Right hindlimb (tissue), 1 donor: ENCODE measurements at regions not wholly inside any gene's neighbourhood (a gene's known extent, or its start where the extent isn't known, plus 50 kb on each side); places are given as distances from the start of the nearest gene placed in this dataset.
"Not testable (repeated sequence)": the region's sequence is repeated elsewhere in the genome, so short reads cannot be mapped to it uniquely, and the experiment has no call there.

Experiments used
- DNase-seq: peaks from one replicate; pipeline ENCODE4 v3.0.0-alpha.2; 2018

DNA sequence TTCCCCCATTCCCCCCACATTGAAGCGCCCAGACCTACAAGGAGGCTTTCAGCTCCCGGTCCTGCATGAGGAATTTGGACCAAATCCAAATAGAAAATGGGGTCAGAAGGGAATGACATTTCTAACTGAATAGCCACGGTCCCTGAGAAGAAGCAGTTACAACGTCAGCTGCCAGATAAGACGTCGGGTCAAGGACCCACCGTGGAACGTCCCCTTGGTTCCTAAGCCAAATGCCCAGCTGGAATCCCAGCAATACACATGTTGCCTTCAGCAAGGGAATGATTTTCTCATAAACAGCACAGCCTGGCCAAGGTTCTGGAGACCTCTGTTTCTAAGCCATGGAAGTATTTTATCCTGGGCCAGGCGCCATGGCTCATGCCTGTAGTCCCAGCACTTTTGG, 109.1 kb upstream of the PEG3 start:
- DNase-seq: no peak

DNA sequence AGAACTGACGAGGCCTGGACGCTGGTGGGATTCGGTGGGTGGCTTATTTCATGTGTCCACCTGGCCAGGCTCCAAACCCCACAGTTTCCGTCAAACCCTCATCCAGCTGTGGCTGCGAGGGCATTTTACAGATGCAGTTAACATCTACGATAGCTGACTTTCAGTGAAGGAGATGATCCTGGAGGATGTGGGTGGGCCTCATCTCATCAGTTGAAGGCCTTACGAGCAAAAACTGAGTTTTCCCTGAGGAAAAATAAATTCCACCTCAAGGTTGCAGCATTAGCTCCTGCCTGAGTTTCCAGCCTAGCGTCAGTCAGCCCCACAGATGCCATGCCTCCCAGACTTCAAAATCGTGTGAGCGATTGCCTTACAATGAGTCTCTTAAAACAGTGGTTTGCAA, 111.1 kb upstream of the PEG3 start:
- no peak for DNase-seq

DNA sequence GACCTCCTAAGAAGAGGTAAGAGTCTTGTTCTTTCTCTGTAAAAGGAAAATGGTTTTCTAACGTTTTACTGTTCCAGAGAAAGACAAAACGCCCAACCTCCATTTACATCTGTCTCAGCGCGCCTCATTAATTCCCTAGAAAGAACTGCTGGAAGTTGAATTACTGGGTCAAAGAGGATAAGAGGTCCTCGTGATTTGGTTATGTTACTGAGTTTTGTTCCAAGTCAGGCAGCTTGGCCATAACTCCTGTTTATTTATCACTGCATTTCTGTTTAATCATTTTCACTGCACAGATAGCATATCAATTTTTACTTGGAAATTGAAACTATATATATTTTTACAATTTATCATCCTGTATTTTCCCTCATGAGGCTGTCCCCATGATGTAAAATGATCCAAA, 112.9 kb upstream of the PEG3 start:
- no peak for DNase-seq

DNA sequence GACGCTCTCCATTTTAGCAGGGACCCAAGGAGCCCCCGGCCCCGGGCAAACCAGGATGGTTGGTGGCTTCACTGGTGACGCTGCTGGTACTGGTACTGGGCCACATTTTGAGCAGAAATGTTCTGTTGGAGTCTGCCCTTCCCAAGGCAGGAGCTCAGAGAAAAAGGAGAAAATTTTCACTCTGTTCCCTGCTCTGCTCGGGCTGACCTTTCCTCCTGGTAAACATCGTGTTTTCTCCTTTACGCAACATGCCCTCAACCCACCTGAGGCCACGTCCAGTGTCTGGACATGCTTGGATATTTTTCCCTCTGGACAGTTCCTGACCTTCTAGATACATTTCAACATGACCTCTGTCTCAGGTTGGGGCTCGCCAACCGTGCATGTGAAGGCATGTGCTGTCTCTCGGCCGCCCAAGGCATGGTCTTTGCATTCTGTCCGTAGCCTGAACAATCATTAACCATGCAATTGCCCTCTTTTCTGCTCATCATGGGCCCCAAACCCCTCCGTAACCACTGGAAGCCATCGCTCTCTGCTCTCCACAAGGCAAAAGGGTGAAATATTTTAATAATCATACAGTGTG, 115.2 kb upstream of the PEG3 start:
- no peak for DNase-seq

DNA sequence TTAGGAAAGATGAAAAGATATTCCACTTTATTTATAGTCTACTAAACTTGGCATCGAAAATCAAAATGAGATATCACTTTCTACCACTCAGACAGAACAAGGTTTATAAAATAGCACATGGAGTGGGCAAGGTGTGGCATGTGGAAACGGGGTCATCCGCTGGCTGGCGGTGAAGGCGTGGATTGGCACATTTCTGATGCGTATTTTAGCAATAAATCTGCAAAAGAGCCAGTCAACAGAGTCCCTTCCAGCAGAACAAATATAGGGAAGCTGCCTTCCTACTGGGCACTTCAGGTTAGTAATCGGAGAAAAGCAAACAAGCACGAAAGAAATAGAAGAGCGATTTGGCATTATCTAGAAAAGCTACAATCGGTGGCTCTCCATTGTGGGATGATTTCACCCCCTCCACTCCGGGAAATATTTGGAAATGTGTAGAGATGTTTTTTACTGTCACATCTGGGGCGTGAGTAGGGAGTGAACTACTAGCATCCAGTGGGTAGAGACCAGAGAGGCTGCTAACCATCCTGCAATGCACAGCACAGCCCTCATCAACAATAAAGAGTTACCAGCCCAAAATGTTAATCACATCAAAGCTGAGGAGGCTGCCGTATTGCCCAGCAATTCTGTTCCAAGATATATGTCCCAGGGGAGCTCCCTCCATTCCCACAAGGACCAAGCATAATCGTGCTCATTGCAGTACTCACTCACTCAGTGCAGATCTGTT, 116.1 kb upstream of the PEG3 start:
- no peak for DNase-seq

DNA sequence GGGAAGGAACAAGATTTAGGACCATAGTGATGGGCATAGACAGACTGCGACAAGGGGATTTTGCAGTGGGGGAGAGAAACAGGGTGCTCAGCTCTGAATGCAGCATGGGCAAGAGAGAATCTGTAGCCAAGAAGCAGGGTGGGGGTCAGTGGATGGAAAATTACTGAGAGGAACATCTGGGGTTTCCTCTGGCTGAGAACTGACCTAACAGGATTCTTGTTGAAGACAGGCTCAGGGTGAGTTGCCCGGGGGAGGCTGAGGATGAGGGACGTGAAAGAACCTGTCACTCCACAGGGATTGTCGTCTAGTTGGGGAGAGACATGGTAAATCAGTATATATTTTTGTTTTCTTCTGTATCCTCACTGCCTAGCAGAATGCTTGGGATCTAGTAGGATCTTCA, 118.7 kb upstream of the PEG3 start:
- DNase-seq: no peak

DNA sequence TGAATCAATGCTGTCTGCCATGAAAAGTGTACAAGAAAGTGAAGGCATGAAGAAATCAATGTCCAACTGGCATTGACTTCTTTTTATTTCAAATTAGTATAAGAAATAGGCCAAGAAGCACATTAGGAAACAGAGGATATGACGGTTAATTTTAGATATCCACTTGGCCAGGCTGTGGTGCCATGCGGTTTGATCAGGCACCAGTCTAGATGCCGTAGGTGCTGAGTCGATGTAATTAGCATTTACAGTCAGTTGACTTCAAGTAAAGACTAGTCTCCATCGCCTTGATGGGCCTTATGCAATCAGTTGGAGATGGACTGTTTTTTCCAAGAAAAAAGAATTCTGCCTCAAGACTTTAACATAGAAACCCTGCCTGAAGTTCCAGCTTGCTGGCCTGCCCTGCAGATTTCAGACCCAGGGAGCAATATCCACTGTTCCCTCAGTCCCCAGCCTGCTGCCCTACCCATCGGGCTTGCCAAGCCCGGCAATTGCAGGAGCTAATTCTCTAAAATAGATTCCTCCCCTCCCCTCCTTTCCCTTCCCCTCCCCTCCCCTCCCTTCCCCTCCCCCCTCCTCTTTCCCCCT, 120.5 kb upstream of the PEG3 start:
- peak; percentile 52 for DNase-seq

DNA sequence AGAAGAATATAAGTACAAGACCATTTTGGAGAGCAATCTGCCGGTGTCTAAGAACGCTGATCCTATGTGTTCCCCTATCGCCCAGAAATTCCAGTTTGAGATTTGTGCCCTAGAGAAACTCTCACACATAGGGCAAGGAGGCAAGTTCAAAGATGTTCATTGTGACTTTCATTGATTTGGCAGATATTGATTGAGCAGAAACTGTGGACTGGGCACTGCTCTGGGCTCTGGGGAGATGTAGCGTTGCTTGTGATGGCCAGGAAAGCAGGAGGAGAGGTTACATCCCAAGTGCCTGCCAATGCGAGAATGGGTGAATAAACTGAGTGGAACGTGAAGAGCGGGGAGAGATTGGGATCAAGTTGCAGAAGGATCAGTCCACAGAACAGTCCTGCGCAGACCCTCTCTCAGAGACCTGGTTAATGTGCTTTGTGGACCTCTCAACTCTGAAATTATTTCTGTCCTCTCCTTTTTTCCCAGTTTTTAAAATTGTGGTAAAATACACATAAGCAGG, 123.9 kb upstream of the PEG3 start:
- no peak for DNase-seq

DNA sequence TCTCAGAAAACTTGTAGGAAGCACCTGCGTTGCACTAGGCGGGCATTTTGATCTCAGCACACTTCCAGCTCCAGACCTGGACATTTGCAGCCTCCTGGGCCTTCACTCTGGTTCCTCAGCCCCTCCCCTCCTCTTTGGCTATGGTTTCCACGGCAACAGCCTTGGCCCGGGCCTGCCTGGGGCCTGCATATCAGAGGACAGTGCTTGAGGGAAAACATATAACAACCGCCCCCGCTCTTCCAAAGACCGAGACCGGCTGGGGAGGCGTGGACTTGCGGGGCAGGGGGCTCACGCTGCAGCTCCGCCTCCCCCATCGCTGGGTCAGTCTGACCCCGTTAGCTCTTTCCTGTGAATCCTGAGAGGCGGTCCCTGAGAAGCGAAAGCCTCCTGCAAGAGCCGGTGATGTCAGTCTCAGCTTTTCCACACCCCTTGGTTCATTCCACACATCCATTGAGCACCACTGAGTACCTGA, 125.7 kb upstream of the PEG3 start:
- DNase-seq: peak; percentile 89

DNA sequence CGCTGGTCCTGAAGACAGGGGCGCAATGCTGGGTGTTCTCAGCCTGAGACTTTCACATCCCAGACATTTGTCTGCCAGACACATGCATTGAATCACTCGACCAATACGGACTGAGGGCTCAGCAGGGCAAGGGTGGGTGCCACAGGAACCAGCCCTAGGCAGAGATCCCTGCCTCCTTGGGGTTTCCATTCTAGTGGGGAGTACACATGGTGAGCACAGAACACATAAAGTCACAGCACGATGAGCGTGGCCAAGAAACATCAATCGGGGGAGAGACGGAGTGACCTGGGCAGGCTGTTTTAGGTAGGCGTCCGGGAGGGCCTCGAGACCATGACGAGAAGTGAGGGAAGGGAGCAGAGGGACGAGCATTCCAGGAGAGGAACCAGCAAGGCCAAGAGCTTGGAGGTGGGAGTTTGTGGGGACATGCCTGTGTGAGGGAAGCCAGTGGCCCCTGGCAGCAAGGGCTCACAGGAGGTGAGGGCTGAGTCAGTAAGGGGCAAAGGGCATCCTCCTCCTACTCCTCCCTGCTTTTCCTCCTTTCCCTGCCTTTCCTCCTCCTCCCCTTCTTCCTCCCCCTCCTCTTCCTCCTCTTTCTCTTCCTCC, 126.3 kb upstream of the PEG3 start:
- DNase-seq: no peak

DNA sequence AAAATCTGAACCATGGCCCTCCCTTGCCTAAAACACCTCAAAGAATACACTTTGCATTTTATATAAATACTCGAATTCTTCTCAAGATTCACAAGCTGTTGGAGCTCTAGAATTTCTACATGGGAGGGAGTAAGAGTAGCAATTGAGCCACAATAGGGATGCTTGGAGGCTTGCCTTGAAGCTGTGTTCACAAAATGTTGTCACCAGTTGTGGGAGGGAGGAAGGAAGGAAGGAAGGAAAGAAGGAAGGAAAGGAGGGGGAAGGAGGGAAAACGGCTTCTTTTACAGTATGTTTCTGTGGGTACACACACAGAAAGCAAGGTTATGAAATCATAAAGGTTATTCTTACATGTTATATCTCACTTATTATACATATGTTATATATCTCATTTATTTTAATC, 128.6 kb upstream of the PEG3 start:
- no peak for DNase-seq

DNA sequence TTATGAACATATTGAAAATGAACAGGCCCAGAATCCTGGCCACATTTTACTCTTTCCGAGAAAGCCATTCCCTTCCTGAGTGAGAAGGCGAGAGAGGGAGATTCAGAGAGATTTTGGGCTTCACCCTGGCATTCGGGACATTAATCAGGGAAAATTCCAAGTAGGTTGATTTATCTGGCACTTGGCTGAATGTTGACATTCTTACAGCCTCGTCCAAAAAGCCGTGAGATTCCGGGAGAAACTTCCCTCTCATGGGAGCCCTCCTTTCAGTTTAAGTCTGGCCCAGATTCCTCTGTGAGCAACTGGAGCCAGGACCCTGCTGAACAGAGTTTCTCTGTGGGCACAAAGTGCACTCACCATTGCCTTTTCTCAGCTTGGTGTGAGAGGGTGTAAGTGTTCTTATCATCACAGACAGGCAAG, 129.2 kb upstream of the PEG3 start:
- peak; percentile 74 for DNase-seq

DNA sequence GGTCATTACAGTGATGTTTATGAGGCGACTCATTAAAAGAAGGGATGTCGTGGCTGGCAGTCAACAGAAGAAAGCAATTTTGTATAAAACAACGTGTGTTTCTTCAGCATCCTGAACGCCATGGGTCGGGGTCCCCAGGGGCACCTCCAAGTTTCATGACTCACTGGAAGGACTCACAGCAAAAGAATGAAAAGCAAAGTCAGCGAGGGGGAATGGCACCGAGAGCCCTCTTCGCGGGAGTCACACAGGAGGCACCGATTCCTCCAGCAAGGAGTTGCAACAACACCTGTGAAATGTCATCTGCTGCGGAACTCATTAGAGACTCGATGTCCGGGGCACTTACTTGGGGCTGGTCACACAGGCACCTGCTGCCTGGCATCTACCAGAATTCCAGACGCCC, 130.7 kb upstream of the PEG3 start:
- DNase-seq: no peak

DNA sequence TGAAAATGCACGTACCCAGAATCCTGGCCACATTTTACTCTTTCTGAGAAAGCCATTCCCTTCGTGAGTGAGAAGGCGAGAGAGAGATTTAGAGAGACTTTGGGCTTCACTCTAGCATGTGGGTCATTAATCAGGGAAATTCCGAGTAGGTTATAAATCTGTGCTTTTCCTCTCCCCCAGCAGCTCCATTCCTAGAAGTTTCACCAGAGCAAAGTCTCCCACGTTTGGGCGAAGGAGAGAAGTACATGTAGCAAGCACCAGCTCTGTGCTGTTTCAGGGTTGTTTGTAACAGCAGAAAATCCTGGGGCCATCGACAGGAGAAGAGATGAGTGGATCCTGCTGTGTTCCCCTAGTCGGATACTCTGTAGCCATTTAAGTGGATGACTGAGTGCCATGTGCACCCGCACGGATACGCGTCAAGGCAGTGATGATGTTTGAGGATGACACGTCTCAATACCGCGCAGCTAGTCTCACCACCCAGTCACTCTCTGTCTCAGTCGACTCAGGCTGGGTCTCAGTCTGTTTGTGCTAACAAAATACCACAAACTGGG, 131.8 kb upstream of the PEG3 start:
- DNase-seq: peak; percentile 35

DNA sequence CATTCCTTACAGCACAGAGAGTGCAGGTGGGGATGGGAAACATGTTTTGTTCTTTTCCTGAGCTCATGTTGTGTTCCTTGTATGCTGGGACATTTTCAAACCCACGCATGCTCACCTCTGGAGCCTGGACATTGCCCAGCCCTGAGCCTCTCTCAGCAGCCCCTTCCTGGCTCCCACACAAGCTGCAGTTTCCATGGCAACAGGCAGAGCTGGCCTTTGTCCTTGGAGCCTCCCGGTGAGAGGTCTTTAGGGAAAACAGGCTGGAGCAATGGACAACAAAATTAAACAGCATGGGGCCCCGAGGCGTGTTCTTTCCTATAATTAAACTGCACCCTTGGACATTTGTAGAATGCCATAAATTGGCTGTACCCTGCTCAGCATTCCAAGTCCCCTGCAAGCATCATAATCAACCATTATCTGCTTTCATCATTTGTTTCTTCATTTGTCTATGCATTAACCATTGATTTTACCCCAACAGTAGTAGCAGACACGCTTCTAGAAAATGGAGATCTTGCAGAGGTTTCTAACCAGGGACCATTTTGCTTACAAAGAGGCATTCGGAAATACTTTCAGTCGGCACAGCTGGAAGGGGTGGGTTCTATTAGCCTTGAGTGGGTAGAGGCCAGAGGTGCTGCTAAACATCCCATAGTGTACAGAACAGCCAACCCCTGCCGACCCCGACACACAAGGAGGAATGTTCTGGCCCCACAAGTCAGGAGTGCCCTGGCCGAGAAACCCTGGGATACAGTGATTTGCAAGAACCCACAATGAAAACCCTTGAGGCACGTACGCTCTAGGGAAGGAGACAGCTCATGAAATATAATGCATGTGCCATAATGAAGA, 133.4 kb upstream of the PEG3 start:
- DNase-seq: peak; percentile 69

DNA sequence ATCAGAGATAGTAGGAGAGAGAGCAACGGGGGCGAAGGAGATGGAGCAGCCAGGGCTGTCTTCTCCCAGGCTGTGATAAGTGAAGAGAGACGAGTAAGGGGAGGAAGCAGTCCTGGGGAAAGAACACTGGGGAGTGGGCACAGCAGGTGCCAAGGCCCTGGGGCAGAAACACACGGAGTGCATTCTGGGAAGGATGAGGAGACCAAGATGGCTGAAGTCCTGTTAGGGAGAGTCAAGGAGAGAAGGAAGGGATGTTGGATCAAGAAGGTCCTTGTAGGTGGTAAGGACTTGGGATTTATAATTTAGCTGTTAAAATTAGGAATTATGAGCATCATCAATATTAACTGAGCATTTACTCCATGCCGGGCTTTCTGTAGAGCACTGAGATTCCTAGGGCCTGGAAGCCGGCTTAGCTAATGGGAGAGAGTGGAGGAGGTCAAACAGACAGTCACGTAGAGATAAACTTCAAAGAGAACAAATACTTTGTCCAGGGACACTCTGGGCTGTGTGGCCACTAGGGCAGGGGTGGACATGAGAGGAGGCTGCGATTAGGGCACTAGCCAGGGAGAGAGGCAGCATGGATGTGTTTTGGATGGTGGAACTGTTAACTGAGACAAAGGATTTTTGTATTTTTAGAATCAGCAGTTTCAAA, 134.2 kb upstream of the PEG3 start:
- DNase-seq: peak; percentile 12

DNA sequence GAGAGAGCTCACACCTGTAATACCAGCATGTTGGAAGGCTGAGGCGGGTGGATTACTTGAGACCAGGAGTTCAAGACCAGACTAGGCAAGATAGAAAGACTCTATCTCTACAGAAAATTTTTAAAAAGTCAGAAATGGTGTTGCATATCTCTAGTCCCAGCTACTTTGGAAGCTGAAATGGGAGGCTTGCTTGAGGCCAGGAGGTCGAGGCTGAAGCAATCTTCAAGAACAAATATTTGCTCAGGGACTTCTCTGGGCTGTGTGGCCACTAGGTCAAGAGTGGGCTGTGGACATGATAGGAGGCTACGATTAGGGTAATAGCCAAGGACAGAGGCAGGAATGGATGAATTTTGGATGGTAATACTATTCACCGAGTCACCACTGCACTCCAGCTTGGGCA, 135.8 kb upstream of the PEG3 start:
- DNase-seq: peak; percentile 2

DNA sequence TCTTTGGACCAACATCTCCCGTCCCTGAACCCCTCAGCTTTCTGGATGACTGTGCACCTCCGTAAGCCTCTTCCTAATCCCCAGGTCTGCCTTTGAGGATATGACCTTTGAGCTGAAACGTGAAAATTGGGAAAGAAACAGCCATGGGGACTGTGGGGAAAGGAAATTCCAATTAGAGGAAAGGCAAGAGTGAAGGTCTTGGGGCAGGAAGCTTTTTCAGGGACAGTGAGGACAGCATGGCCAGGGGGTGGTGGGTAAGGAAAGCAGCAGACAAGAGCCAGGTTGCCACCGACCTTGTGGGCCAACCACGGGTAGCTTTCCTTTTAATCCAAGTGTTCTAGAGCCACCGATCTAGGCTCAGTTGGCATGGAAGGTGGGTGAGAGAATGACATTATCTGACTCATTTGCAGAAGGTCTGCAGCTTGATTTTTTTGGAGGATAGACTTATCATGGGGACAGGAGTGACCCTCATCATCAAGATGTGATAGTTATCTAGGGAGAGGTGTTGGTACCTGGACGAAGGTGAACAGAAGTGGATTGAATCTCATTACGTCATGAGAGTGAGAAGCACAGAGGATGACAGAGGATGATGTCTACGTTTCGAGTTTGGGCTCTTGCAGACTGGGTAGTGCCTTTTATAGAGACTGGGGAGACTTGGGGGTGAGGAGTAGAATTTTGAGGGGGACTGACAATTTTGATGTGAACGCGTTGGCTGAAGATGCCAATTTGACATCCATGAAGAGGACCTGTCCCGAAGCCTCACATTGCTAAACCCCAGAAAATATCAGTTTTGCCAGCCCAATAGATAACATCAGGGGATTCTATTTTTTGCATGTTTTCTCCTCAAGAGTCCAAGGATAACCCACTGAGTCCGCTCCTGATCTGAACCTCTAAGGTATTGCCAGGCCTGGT, 136.7 kb upstream of the PEG3 start:
- peak; percentile 13 for DNase-seq

DNA sequence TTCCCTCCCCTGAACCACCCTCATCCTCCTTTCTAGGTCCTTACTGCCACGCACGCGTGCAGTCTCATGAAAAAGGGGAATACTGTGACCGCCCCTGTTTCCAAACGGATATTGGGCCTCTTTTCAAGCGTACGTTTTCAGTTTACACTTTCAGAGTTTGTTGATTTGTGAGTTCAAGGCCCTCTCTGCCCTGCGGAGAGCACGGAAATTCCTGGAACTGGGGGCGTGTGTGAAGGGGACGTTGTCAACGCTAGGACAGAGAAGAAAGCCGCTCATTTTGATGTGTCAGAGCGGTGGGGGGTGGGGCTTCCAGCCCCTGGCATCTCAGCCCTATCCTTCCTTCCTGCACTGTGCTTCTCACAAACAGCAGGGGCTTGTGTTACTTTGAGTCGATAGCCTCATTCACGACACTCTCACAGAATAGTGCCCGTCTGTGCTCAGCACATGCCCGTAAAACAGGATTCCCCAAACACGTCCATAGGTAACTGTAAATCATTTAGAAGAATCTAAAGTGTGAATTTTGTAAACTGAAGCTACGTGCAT, 137.6 kb upstream of the PEG3 start:
- DNase-seq: peak; percentile 60

DNA sequence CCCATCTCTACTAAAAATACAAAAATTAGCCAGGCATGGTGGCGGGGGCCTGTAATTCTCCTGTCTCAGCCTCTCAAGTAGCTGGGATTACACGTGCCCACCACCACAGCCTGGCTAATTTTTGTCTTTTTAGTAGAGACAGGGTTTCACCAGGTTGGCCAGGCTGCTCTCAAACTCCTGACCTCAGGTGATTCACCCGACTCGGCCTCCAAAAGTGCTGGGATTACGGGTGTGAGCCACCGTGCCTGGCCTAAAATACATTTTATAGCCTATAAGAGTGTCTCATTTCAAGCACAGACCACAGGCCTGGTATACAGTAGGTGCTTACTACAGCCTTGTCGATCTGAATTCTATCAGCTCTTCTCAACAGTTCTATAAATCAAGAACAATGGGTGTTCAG, 139.5 kb upstream of the USP29 start:
- DNase-seq: not testable (repeated sequence)

DNA sequence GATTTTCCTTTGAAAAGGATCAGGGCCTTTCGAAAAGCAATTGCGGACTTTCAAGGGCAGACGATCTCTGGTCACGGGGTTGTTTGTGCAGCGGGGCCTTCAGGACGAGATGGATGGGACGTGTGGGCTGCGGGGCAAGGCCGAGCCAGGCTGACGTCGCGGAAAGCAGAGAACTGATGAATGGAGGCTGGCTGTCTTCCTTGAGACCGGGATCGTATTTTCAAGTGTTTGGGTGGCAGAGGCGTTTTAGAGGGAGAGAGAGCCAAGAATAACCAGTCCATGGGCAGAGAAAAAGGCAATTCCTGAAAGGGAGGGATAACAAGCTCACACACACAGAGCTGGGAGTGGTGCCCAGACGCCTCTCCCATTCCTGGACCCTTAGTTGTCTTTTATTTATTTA, 138.9 kb upstream of the USP29 start:
- DNase-seq: peak; percentile 42
